Left ventricle myocardium inferior (tissue), 1 donor: ENCODE measurements at regions not wholly inside any gene's neighbourhood (a gene's known extent, or its start where the extent isn't known, plus 50 kb on each side); places are given as distances from the start of the nearest gene placed in this dataset.

Source experiments
- DNase-seq: peaks from one replicate; pipeline ENCODE4 v3.0.0-alpha.2; 2020
- H3K27ac ChIP-seq: fragments of 200-600 bp; replicated peaks from 2 replicates; pipeline ENCODE4 v1.8.0; 2021
- H3K27me3 ChIP-seq: fragments of 200-600 bp; 2 replicates; pipeline ENCODE4 v1.8.0; 2021; ENCODE audit warnings: low read depth
- H3K36me3 ChIP-seq: fragments of 200-600 bp; 2 replicates; pipeline ENCODE4 v1.8.0; 2021
- H3K4me1 ChIP-seq: fragments of 200-600 bp; 2 replicates; pipeline ENCODE4 v1.8.0; 2021
- H3K4me3 ChIP-seq: fragments of 200-600 bp; 2 replicates; pipeline ENCODE4 v1.8.0; 2021; ENCODE audit warnings: mild to moderate bottlenecking, moderate library complexity
- H3K9me3 ChIP-seq: fragments of 200-600 bp; replicated peaks from 2 replicates; pipeline ENCODE4 v1.8.0; 2021
- intact Hi-C: fragments of 100-400 bp; cut with micrococcal nuclease; formaldehyde crosslinking; loops from one replicate; pipeline ENCODE4 v1.11.0; 2022
- TF ChIP-seq, protein P1 (sequence below): fragments of 200-600 bp; IDR thresholded peaks from 2 replicates; pipeline ENCODE4 v1.8.0; 2021; ENCODE audit warnings: antibody characterized with exemption, mild to moderate bottlenecking, borderline replicate concordance
- donor health status: DM: no; HTN: yes; CAD: no; lungs with severe emphysema.

DNA sequence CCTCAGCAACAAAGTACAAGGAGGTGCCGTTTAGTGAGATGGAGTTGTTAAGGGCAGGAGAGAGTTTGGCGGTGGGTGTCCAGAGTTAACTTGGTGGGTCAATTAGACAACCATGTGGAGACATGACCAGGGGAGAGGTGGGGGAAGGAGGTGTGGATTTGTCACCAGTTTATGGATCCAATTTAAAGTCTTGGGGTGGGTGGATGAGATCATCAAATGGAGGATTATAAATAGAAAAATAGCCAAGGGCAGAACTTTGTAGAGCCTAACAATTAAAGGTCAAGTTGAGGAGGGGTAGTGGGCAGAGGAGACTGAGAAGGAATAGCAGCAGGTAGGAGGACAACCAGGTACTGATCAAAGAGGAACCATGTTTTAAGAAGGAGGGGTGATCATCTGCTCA lies 108.7 kb upstream of the IL12B start:
- no peak for DNase-seq
- no peaks in the 10 kb centered on the region for H3K36me3 ChIP-seq
- H3K9me3 ChIP-seq, result no peaks in the 10 kb centered on the region
- H3K4me1 ChIP-seq, result peaks cover 23% of the 10 kb centered on the region
- no peak overlapping the region for H3K4me3 ChIP-seq
- H3K27me3 ChIP-seq, result no peaks in the 10 kb centered on the region
- TF ChIP-seq, protein P1, sequence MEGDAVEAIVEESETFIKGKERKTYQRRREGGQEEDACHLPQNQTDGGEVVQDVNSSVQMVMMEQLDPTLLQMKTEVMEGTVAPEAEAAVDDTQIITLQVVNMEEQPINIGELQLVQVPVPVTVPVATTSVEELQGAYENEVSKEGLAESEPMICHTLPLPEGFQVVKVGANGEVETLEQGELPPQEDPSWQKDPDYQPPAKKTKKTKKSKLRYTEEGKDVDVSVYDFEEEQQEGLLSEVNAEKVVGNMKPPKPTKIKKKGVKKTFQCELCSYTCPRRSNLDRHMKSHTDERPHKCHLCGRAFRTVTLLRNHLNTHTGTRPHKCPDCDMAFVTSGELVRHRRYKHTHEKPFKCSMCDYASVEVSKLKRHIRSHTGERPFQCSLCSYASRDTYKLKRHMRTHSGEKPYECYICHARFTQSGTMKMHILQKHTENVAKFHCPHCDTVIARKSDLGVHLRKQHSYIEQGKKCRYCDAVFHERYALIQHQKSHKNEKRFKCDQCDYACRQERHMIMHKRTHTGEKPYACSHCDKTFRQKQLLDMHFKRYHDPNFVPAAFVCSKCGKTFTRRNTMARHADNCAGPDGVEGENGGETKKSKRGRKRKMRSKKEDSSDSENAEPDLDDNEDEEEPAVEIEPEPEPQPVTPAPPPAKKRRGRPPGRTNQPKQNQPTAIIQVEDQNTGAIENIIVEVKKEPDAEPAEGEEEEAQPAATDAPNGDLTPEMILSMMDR, result no peak
- H3K27ac ChIP-seq, result no peak overlapping the region
- intact Hi-C loops, result no loop called here

DNA sequence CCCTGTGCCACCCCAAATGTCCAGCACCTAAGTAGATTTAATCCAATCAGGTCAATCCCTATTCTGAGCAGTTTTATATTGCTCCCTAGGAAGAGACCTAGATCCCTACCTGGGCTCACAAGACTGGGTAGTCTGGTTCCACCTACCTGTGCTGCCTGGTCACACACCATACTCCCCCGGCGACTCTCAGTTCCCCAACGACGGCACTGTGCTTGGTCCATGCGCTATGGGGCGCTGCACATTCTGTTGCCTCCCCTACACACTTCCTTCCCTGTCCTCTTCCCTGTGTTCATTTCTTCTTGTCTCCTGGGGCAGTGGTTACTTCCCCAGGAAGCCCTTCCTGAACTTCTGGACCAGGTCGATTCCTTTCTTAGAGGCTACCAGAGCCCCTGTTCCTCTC lies 109.9 kb upstream of the IL12B start:
- DNase-seq, result no peak
- no peaks in the 10 kb centered on the region for H3K27me3 ChIP-seq
- H3K9me3 ChIP-seq, result no peaks in the 10 kb centered on the region
- no peaks in the 10 kb centered on the region for H3K36me3 ChIP-seq
- peaks cover 23% of the 10 kb centered on the region for H3K4me1 ChIP-seq
- intact Hi-C loops, result loop anchor here (10.0 kb wide), 1 partner anchor 475 kb away; the partner anchor contains the start of gene ADRA1B
- H3K4me3 ChIP-seq, result no peak overlapping the region
- no peak overlapping the region for H3K27ac ChIP-seq
- TF ChIP-seq, protein P1, result no peak

DNA sequence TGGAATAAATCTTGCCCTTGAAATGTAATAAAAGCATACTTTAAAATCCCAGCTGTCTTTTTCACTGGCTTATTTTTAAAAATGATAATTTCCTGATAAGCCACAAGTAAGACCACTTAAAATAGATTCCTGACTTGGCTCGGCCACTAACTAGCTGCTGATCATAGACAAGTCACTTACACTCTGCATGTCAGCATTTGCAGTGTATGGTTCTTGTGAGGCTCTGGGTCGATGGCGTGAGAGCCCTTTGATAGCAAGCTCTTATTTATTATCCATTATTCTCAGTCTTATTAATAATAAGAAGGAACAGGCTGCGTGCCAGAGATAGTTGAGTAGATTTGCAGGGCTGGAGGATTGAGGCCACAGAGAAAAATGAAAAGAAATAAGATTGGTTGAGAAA lies 110.7 kb upstream of the IL12B start:
- TF ChIP-seq, protein P1, result no peak
- DNase-seq, result no peak
- Histone ChIP-seq H3K4me3 (no peak overlapping the region), H3K27me3 (no peaks in the 10 kb centered on the region), H3K9me3 (no peaks in the 10 kb centered on the region), H3K27ac (peak overlapping the region; percentile 62), H3K36me3 (no peaks in the 10 kb centered on the region), H3K4me1 (peaks cover 23% of the 10 kb centered on the region)
- intact Hi-C loops, result loop anchor here (10.0 kb wide), 1 partner anchor 474 kb away; the partner anchor contains the start of gene ADRA1B

DNA sequence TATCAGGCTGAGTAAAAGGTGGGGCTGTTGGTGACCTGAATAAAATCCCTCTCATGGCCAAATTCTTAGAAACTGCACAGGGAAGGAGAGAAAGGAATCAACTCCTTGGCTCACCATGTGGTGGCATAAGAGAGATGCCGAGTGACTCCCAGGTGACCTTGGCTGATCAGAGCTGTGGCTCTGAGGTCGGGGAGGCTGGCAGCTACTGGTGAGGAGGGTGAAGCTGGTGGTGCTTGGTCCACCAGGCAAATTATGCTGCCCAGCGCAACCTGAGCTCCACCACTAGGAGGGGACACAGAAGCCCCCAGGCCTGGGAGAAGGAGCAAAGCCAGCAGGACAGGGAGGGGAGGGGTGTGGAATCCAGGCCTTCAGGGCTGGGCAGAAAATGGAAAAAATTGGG lies 111.2 kb upstream of the IL12B start:
- no peaks in the 10 kb centered on the region for H3K27me3 ChIP-seq
- no peak overlapping the region for H3K4me3 ChIP-seq
- DNase-seq, result peak; percentile 22
- intact Hi-C loops, result loop anchor here (10.0 kb wide), 1 partner anchor 473 kb away; the partner anchor contains the start of gene ADRA1B
- H3K9me3 ChIP-seq, result no peaks in the 10 kb centered on the region
- peaks cover 23% of the 10 kb centered on the region for H3K4me1 ChIP-seq
- H3K27ac ChIP-seq, result peak overlapping the region; percentile 62
- H3K36me3 ChIP-seq, result no peaks in the 10 kb centered on the region
- TF ChIP-seq, protein P1, result peak; percentile 45

DNA sequence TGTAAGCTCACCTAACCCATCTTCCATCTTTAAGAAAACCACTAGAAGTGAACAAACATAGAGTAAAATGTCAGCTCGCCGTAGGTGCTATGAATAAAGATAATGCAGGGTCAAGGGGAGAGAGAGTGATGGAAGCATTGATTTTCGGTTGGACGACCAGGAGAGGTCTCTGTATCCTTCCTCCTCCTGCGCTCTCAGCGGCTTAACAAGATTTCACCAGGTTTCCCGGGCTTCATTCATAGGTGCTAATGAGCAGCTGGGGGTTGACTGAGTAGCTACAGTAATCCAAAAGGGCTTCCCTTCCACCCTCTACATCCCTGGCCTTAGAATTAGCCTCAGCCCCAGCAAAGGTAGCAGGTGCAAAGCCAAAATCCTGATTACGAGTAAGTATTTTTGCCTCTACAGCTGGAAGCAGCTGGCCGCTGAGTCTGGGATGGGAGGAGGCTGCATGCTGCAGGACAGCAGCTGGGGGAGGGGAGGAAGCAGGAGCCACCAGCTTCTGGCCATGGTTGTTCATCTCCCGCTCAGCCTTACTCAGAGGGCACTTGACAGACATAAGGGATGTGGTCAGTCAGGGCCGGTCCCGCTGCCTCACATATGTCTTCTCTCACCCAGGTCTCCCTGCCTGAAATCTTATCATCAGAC lies 112.0 kb upstream of the IL12B start:
- Histone ChIP-seq H3K36me3 (no peaks in the 10 kb centered on the region), H3K4me1 (peaks cover 23% of the 10 kb centered on the region), H3K27ac (peak overlapping the region; percentile 62), H3K9me3 (no peaks in the 10 kb centered on the region), H3K4me3 (no peak overlapping the region), H3K27me3 (no peaks in the 10 kb centered on the region)
- TF ChIP-seq, protein P1, result no peak
- intact Hi-C loops, result loop anchor here (10.0 kb wide), 1 partner anchor 472 kb away; the partner anchor contains the start of gene ADRA1B
- peak; percentile 42 for DNase-seq
